ENCODE measurements at regions not wholly inside any gene's neighbourhood (a gene's known extent, or its start where the extent isn't known, plus 50 kb on each side); places are given as distances from the start of the nearest gene placed in this dataset.

DNA sequence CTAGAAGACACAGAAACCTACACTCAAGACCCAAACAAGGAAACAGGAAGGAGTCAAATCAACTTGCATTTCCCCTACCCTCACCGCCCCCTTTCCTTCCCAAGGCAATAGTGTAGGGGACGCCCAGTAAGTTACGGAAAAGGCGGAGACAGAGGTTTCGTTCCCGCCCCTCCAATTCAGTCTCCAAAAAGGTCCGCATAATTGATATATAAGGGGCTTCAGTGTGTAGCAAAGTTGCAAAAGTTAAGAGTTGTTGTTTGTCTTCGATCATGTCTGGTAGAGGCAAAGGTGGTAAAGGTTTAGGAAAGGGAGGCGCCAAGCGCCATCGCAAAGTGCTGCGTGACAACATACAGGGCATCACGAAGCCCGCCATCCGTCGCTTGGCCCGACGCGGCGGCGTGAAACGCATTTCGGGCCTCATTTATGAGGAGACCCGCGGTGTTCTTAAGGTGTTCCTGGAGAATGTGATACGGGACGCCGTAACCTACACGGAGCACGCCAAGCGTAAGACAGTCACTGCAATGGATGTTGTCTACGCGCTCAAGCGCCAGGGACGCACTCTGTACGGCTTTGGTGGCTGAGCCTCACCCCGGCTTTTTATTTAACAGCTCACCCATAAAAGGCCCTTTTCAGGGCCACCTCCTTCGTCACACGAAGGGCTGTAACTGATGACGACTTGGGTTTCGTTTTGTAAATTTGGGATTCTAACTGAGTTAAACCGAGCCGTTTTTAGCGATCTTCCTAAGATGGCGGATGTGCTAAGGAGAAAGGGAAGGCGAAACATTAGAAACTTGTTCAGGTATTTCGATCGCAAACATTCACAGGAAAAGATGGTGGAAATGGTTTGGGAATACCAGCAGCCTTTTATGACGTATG, 124.6 kb upstream of the BTN3A2 start:
- Histone ChIP-seq H3K27me3 (no peaks in the 10 kb centered on the region), H3K4me3 (peak overlapping the region; percentile 37 to 58 (median 54))

DNA sequence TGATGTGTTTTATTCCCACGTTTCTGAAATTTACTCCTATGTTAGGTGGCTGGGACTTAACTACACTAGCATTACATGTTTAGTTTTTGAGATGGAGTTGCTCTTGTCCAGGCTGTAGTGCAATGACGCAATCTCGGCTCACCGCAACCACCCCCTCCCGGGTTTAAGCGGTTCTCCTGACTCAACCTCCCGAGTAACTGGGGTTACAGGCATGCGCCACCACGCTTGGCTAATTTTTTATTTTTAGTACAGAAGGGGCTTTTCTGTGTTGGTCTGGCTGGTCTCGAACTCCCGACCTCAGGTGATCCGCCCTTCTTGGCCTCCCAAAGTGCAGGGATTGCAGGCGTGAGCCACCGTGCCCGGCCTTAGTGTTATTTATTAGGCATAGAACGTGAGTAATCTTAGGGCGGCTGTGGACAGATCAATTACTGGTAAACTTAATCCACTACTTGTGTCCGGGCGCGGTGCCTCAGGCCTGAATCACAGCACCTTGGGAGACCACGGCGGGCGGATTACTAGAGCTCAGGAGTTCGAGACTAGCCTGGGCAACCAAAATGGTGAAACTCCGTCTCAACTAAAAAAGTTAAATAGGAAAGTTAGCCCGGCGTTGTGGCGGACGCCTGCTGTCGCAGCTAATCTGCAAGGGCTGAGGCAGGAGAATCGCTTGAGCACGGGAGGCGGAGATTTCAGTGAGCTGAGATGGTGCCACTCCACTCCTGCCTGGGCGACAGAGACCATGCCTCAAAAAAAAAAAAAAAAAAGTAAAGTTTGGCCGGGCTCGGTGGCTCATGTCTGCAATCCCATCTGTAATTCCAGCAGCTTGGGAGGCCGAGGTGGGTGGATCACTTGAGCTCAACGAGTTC, 123.7 kb upstream of the BTN3A2 start:
- DNase-seq: peak in 1 of 3 donors; percentile 64
- Histone ChIP-seq H3K9me3 (no peaks in the 10 kb centered on the region), H3K27ac (peak overlapping the region; percentile 82 to 93 (median 84)), H3K36me3 (no peaks in the 10 kb centered on the region), H3K27me3 (no peaks in the 10 kb centered on the region), H3K4me1 (no peaks in the 10 kb centered on the region), H3K4me3 (peak overlapping the region; percentile 37 to 58 (median 54))
- TF ChIP-seq, protein P1, sequence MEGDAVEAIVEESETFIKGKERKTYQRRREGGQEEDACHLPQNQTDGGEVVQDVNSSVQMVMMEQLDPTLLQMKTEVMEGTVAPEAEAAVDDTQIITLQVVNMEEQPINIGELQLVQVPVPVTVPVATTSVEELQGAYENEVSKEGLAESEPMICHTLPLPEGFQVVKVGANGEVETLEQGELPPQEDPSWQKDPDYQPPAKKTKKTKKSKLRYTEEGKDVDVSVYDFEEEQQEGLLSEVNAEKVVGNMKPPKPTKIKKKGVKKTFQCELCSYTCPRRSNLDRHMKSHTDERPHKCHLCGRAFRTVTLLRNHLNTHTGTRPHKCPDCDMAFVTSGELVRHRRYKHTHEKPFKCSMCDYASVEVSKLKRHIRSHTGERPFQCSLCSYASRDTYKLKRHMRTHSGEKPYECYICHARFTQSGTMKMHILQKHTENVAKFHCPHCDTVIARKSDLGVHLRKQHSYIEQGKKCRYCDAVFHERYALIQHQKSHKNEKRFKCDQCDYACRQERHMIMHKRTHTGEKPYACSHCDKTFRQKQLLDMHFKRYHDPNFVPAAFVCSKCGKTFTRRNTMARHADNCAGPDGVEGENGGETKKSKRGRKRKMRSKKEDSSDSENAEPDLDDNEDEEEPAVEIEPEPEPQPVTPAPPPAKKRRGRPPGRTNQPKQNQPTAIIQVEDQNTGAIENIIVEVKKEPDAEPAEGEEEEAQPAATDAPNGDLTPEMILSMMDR (IDR thresholded peaks at IDR 0.05): no peak
- TF ChIP-seq POLR2A (IDR thresholded peaks at IDR 0.05): no peak

More for the DNA sequence above, 124.6 kb upstream of the BTN3A2 start:
- Histone ChIP-seq H3K9me3 (no peaks in the 10 kb centered on the region), H3K4me1 (no peaks in the 10 kb centered on the region), H3K36me3 (no peaks in the 10 kb centered on the region), H3K27ac (peak overlapping the region; percentile 82 to 93 (median 84))
- DNase-seq: peak; percentile 69 to 81 (median 69)
- TF ChIP-seq, protein P1 (IDR thresholded peaks at IDR 0.05): no peak
- TF ChIP-seq POLR2A (IDR thresholded peaks at IDR 0.05): peak; percentile 39 to 90

DNA sequence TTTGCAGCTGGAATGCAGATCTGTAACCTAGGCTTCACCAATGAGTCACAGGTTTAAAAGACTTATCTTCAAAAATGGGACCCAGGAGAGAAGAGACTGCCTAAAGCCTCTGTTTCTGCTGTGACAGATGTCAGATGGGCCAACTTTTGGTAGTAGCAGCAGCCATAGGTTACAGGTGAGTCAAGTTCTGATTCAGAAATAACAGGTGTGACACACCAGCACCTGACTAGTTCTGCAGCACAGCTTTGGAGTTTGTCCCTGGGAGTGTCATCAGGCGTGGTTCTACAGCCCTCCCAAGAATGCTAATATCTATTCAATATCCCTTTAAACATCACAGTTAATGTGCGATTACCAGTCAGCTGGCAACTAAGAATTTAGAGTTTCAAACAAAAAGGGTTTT, 121.9 kb upstream of the BTN3A2 start:
- TF ChIP-seq, protein P1 (IDR thresholded peaks at IDR 0.05): no peak
- peak in 1 of 2 donors; percentile 58 for TF ChIP-seq POLR2A (IDR thresholded peaks at IDR 0.05)
- Histone ChIP-seq H3K4me1 (no peaks in the 10 kb centered on the region), H3K27ac (peak overlapping the region in 3 of 4 donors; percentile 54 to 86 (median 84)), H3K27me3 (no peaks in the 10 kb centered on the region), H3K9me3 (no peaks in the 10 kb centered on the region), H3K36me3 (no peaks in the 10 kb centered on the region), H3K4me3 (peak overlapping the region in 1 of 4 donors; percentile 3)
- peak in 1 of 3 donors; percentile 86 for DNase-seq

DNA sequence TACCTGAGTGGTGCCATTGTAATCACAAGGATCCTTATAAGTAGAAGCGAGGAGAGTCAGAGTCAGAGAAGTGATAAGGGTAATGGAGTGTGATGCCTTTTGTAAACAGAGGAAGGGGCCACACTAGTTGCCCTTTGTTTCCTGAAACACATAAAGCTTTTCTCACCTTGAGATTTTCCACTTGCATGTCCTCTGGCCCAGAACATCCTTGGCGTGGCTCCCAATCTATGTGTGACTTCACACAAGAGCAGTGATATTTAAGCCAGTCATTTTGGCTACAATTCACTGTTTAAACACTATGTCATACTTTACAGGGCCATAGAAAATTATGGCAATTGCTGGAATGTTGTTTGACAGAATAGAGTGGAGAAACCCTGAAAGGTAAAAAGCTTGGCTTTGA, 121.2 kb upstream of the BTN3A2 start:
- no peaks in the 10 kb centered on the region for H3K36me3 ChIP-seq
- no peaks in the 10 kb centered on the region for H3K9me3 ChIP-seq
- peak in 1 of 3 donors; percentile 66 for DNase-seq
- peak overlapping the region in 1 of 4 donors; percentile 3 for H3K4me3 ChIP-seq
- H3K4me1 ChIP-seq: no peaks in the 10 kb centered on the region
- H3K27ac ChIP-seq: peak overlapping the region in 3 of 4 donors; percentile 54 to 86 (median 84)
- TF ChIP-seq, protein P1 (IDR thresholded peaks at IDR 0.05): no peak
- TF ChIP-seq POLR2A (IDR thresholded peaks at IDR 0.05): no peak
- no peaks in the 10 kb centered on the region for H3K27me3 ChIP-seq

DNA sequence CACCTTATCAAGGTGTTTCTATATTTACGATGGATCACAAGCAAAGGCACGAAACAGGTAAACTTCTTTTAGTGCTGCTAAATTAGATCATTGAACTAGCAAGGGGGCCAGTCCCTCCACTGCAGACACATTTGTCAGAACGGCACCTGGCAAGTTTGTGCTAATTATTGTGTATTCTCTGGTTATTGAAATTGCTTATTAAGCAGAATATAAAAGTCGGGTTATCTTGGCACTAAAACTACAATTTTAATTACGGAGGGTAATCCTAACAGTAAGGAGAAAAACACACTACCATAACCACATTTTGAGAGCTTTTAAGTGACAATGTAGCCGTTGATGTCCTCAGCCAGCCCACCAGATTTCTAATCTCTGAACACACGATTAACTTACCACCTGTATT, 118.9 kb upstream of the BTN3A2 start:
- H3K9me3 ChIP-seq: no peaks in the 10 kb centered on the region
- no peak overlapping the region for H3K4me3 ChIP-seq
- H3K4me1 ChIP-seq: no peaks in the 10 kb centered on the region
- no peak for TF ChIP-seq POLR2A (IDR thresholded peaks at IDR 0.05)
- TF ChIP-seq, protein P1 (IDR thresholded peaks at IDR 0.05): no peak
- no peaks in the 10 kb centered on the region for H3K36me3 ChIP-seq
- DNase-seq: no peak
- no peaks in the 10 kb centered on the region for H3K27me3 ChIP-seq
- H3K27ac ChIP-seq: no peak overlapping the region
